Ectodermal cell (in vitro differentiated cells): ENCODE measurements at regions not wholly inside any gene's neighbourhood (a gene's known extent, or its start where the extent isn't known, plus 50 kb on each side); places are given as distances from the start of the nearest gene placed in this dataset.

Experiments used
- H3K27ac ChIP-seq: 2 replicates; pipeline ENCODE4 v1.7.0; 2013; ENCODE audit warnings: mild to moderate bottlenecking, low read depth, low read length; ENCODE audit not compliant: insufficient read depth, poor library complexity, severe bottlenecking
- H3K27me3 ChIP-seq: 2 replicates; pipeline ENCODE4 v1.7.0; 2013; ENCODE audit warnings: mild to moderate bottlenecking, low read length; ENCODE audit not compliant: insufficient read depth, control insufficient read depth, poor library complexity, severe bottlenecking
- H3K36me3 ChIP-seq: one replicate; pipeline ENCODE4 v1.7.0; 2013; ENCODE audit warnings: low read length; ENCODE audit not compliant: control insufficient read depth, insufficient read depth
- H3K4me1 ChIP-seq: one replicate; pipeline ENCODE4 v1.7.0; 2013; ENCODE audit warnings: low read length; ENCODE audit not compliant: control insufficient read depth, insufficient read depth
- H3K4me3 ChIP-seq: 2 replicates; pipeline ENCODE4 v1.7.0; 2013; ENCODE audit warnings: low read depth, low read length, control low read depth; ENCODE audit not compliant: insufficient read depth
- H3K9me3 ChIP-seq: 2 replicates; pipeline ENCODE4 v1.7.0; 2013; ENCODE audit warnings: mild to moderate bottlenecking, low read length, moderate library complexity; ENCODE audit not compliant: control insufficient read depth
- WGBS, 2 experiments: methylation state at CpG; one replicate each; pipeline ENCODE4 v1.1.7; 2013; ENCODE audit warnings: missing lambda C conversion rate in 2 of 2; 5-methylcytosine and 5-hydroxymethylcytosine counted together

DNA sequence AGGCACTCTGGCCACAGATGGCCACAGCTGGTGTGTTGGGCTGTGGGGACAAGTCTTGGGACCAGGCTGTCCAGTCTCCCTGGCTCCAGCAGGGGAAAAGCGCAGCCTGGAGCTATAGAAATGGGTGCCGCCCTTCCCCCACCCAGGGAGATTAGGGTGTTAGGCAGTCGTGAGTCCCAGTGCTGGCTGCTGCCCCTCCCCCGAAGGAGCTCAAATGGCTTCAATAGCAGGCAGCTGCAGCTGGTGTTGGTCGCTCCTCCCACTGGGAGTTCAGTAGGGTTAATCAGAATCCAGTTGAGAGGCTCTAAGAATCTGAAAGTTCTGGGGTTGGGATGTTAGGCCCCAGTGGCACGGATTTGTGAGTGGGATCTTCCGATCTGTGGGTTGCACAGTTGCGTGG is 595.6 kb upstream of the PKN2 start:
- WGBS, 2 experiments = 86 to 88% methylated on average over 8 of the region's 8 CpGs
- Histone ChIP-seq H3K4me3 (no peak overlapping the region), H3K27me3 (no peaks in the 10 kb centered on the region), H3K27ac (no peak overlapping the region), H3K36me3 (no peaks in the 10 kb centered on the region), H3K9me3 (no peaks in the 10 kb centered on the region), H3K4me1 (no peaks in the 10 kb centered on the region)

DNA sequence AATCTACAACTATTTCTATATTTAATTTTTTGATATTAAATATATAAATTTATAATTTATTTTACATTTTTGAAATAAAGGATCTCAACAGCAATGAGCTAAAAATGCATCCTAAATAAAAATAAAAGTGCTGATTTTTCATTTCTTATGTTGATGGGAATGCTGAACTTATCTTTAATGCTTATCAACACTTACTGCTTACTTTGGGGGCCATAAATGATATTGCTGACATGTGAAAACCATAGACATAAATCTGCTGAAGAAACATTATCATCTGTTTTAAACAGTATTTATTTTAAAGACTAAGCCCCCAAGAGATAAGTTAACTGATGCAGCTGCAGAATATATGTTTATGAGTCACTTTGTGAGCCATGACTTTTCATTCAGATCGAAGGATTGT is 594.1 kb upstream of the PKN2 start:
- H3K9me3 ChIP-seq = no peaks in the 10 kb centered on the region
- no peaks in the 10 kb centered on the region for H3K36me3 ChIP-seq
- H3K4me3 ChIP-seq = no peak overlapping the region
- no peak overlapping the region for H3K27ac ChIP-seq
- no peaks in the 10 kb centered on the region for H3K27me3 ChIP-seq
- 0% methylated on average over 1 of the region's 1 CpG for WGBS, 2 experiments
- no peaks in the 10 kb centered on the region for H3K4me1 ChIP-seq

DNA sequence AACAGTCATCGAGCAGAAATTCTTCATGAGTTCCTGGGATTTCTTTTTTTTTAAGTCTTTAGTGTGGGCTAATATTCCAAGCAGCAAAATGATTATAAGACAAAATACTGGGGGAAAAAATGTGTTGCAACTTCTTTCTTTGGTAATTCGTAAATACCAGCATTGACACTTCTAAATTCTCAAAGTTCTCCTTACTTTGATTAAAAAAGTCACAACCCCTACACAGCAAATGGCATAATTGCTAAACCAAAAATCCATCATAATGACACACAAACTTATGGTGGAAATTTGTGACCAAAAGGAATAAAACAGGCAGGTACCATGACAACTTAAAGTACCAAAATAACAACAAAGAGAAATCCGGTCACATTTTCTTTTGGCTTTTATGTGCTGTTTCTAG is 585.2 kb upstream of the PKN2 start:
- H3K27ac ChIP-seq = no peak overlapping the region
- 92 to 96% methylated on average over 3 of the region's 3 CpGs for WGBS, 2 experiments
- H3K4me1 ChIP-seq = no peaks in the 10 kb centered on the region
- no peaks in the 10 kb centered on the region for H3K27me3 ChIP-seq
- no peaks in the 10 kb centered on the region for H3K9me3 ChIP-seq
- no peak overlapping the region for H3K4me3 ChIP-seq
- no peaks in the 10 kb centered on the region for H3K36me3 ChIP-seq

DNA sequence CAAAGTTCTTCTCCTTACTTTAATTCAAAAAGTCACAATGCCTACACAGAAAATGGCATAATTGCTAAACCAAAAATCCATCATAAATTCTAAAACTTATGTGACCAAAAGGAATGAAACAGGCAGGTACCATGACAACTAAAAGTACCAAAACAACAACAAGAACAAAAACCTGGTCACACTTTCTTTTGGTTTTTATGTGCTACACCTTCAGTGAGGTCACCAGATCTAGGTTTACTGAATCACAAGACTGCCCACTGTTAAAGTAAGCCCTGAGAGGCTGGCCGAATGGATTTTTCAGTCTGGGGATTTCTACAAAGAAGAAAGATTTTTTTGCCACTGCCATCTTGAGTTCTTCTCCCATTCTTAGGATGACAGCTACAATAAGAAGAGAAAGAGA is 583.0 kb upstream of the PKN2 start:
- Histone ChIP-seq H3K36me3 (no peaks in the 10 kb centered on the region), H3K9me3 (no peaks in the 10 kb centered on the region), H3K4me3 (no peak overlapping the region), H3K27ac (no peak overlapping the region), H3K4me1 (no peaks in the 10 kb centered on the region), H3K27me3 (no peaks in the 10 kb centered on the region)
- WGBS, 2 experiments = 86 to 100% methylated on average over 1 of the region's 1 CpG

DNA sequence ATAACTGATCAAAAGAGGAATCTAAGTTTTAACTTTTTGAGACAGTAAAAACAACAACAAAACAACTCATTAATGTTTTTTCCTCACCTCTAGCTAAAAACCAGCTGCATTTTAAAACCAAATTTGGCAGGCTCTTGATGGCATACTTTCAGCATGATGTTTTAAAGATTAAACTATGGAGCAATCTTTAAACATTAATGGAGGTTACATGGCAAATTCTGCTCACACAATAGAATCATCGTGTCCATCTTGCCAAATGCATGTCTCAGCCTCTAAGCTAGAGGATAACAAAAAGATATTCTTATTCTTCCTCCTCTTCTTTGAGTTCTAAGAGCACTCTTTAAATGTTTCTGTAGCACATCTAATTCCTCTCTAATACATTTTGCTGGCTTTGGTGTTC is 579.8 kb upstream of the PKN2 start:
- Histone ChIP-seq H3K36me3 (no peaks in the 10 kb centered on the region), H3K4me3 (no peak overlapping the region), H3K27ac (no peak overlapping the region), H3K27me3 (no peaks in the 10 kb centered on the region), H3K9me3 (no peaks in the 10 kb centered on the region), H3K4me1 (no peaks in the 10 kb centered on the region)
- 92 to 95% methylated on average over 1 of the region's 1 CpG for WGBS, 2 experiments

DNA sequence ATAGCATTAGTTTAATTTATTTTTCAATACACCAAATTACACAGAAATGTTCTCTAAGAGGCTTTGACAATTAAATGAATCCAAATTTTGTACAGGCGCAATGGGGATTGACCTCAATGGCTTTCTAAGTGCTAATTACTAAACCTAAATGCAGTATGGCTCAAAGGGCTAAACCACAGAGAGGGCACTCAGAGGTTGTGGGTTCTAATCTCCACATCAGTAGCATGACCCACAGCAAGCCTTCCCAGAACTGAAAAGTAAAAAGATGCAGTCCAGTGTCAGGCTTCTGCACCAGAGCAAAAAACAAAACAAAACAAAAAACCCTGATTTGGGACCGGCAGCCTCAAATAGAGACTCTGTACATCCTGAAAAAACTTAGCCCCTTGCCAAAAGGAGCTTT is 579.2 kb upstream of the PKN2 start:
- Histone ChIP-seq H3K4me3 (no peak overlapping the region), H3K27me3 (no peaks in the 10 kb centered on the region), H3K4me1 (no peaks in the 10 kb centered on the region), H3K9me3 (no peaks in the 10 kb centered on the region), H3K27ac (no peak overlapping the region), H3K36me3 (no peaks in the 10 kb centered on the region)
- WGBS, 2 experiments = 95 to 97% methylated on average over 2 of the region's 2 CpGs

DNA sequence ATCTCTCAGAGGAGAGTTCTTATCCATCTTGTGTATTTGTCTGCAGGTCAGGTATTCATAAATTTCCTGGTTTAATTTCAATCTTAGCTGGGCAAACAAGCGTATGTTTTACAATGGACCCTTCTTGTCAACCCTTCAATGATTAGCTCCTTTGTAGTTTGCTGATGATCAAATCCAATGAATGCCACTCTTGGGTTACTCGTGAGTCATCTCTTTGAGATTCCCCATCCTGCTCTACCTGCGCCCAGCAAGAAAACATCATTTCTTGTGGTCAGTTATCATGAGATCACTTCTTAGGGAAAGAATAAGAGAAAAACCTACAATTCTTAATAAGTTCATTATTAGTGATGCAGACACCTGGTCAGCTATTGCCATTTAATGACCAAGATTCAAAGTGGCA is 572.3 kb upstream of the PKN2 start:
- WGBS, 2 experiments = 92% methylated on average over 3 of the region's 3 CpGs
- Histone ChIP-seq H3K4me3 (no peak overlapping the region), H3K4me1 (no peaks in the 10 kb centered on the region), H3K36me3 (no peaks in the 10 kb centered on the region), H3K27me3 (no peaks in the 10 kb centered on the region), H3K9me3 (no peaks in the 10 kb centered on the region), H3K27ac (no peak overlapping the region)

DNA sequence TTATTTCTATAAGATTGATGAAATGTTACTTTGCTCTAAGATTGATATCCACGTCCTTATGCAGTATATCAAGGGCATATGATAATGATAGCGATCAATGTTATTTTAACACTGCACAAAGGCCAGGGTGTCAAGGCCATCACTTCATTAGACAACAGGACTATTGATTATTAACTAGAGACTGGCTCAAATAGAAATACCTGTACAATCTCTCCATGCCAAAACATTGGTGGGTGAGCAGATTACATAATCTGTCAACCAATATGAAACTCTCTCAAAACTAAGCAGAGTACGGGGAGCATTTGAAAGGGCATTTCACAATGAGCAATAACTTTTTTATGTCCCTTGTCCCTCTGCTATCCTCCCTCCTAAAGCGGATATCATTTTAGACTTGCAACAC is 566.5 kb upstream of the PKN2 start:
- no peaks in the 10 kb centered on the region for H3K27me3 ChIP-seq
- no peak overlapping the region for H3K4me3 ChIP-seq
- no peaks in the 10 kb centered on the region for H3K36me3 ChIP-seq
- 96 to 98% methylated on average over 4 of the region's 4 CpGs for WGBS, 2 experiments
- no peaks in the 10 kb centered on the region for H3K4me1 ChIP-seq
- no peaks in the 10 kb centered on the region for H3K9me3 ChIP-seq
- H3K27ac ChIP-seq = no peak overlapping the region

DNA sequence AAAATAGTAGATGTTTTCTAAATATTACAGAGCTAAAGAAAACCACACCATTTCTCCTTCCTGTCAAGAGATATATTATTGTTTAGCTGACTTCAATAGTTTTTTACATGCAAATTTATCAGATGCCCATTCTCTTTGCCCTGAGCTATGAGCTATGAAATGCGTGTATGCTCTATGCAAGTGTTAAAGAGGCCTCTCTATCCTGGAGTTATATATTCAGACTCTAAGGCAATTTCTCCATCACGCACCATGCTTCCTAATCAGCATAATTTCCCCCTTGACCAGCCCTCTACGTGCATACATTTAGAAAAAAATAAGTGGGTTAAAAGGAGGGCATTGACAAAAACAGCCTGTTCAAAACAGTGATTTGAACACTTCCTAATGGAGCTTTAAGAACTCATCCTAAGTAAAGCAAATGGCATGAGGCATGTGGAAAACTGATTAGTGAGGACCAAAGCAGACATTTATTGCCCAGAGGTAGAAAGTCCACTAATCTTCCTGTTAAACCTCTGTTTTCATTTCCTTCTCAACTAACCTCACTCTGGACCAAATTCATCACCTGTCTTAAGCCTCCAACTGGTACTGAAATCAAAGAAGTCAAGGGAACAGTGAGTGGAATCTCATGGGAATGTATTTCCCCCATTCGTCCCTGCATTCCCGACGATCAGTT is 565.8 kb upstream of the PKN2 start:
- Histone ChIP-seq H3K4me3 (no peak overlapping the region), H3K27ac (no peak overlapping the region), H3K36me3 (no peaks in the 10 kb centered on the region), H3K27me3 (no peaks in the 10 kb centered on the region), H3K9me3 (no peaks in the 10 kb centered on the region), H3K4me1 (no peaks in the 10 kb centered on the region)
- WGBS, 2 experiments = 69 to 70% methylated on average over 6 of the region's 6 CpGs

DNA sequence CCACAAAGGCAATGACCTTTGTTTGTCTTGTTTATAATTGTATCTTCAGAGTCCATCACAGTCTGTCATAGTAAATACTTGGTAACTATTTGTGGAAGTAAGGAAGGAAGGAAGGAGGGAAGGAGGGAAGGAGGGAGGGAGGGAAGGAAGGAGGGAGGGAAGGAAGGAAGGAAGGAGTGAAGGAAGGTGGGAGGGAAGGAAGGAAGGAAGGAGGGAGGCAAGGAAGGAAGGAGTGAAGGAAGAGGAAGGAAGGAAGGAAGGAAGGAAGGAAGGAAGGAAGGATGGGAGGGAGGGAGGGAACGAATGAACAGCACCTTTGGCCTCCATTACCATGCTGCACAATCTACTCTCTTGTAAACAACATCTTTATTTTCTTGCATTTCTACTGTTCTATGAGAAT is 559.5 kb upstream of the PKN2 start:
- H3K4me3 ChIP-seq = no peak overlapping the region
- no peaks in the 10 kb centered on the region for H3K9me3 ChIP-seq
- H3K4me1 ChIP-seq = no peaks in the 10 kb centered on the region
- H3K27ac ChIP-seq = no peak overlapping the region
- H3K36me3 ChIP-seq = no peaks in the 10 kb centered on the region
- WGBS, 2 experiments = no CpG with 5 or more reads among the region's 1 CpG
- no peaks in the 10 kb centered on the region for H3K27me3 ChIP-seq

DNA sequence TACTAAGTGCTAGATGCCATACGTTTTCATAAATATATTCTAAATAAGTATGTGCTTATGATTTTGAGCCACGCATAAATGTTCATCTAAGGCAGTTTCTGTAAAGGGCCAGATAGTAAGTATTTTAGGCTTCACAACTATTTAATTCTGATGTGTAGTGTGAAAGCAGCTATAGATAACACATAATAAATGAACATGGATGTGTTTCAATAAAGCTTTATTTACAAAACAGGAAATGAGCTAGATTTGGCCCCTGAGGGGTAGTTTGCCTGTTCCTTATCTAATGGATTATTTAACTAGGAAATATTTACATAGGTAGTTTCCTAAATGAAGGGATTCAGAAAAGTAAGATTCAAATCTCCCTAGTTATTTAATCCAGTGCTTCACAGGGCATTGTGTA is 557.6 kb upstream of the PKN2 start:
- no peaks in the 10 kb centered on the region for H3K36me3 ChIP-seq
- no peaks in the 10 kb centered on the region for H3K27me3 ChIP-seq
- 100% methylated on average over 1 of the region's 2 CpGs for WGBS, 2 experiments
- H3K9me3 ChIP-seq = no peaks in the 10 kb centered on the region
- no peaks in the 10 kb centered on the region for H3K4me1 ChIP-seq
- H3K27ac ChIP-seq = no peak overlapping the region
- no peak overlapping the region for H3K4me3 ChIP-seq
